ENCODE measurements at regions not wholly inside any gene's neighbourhood (a gene's known extent, or its start where the extent isn't known, plus 50 kb on each side); places are given as distances from the start of the nearest gene placed in this dataset.
A peak's percentile ranks its signal among the peaks of the same experiment; 100 is the strongest.
"Not testable (repeated sequence)": the region's sequence is repeated elsewhere in the genome, so short reads cannot be mapped to it uniquely, and the experiment has no call there.

DNA sequence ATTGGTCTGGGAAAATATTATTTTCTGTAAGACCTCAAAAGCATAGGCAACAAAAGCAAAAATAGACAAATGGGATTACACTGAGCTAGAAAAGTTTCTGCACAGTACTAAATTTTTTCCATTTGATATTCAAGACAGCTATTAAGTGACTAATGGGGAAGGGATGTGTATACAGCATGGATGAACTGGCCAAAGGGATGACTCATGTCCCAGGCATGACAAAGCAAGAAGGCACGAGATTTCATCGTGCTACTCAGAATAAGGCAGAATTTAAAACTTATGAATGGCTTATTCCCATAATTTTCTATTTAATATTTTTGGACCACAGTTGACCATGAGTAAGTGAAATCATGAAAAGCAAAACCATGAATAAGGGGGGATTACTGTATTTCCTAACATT lies 1250.1 kb upstream of the GYPC start:
- ATAC-seq (peak; percentile 80), DNase-seq (peak; percentile 81)
- no peaks in the 10 kb centered on the region for H3K9me3 ChIP-seq (ENCODE audit: low read length)
- intact Hi-C loops (cut with micrococcal nuclease): no loop called here
- BruUV-seq (replicated peaks): no TSS peak
- TF ChIP-seq EZH2phosphoT487 (IDR thresholded peaks at IDR 0.05; ENCODE audit: borderline replicate concordance, low read length) (no peak), EZH2 (IDR thresholded peaks at IDR 0.05; ENCODE audit: low read length, unreplicated experiment) (no peak)
- TF ChIP-seq, protein P1, sequence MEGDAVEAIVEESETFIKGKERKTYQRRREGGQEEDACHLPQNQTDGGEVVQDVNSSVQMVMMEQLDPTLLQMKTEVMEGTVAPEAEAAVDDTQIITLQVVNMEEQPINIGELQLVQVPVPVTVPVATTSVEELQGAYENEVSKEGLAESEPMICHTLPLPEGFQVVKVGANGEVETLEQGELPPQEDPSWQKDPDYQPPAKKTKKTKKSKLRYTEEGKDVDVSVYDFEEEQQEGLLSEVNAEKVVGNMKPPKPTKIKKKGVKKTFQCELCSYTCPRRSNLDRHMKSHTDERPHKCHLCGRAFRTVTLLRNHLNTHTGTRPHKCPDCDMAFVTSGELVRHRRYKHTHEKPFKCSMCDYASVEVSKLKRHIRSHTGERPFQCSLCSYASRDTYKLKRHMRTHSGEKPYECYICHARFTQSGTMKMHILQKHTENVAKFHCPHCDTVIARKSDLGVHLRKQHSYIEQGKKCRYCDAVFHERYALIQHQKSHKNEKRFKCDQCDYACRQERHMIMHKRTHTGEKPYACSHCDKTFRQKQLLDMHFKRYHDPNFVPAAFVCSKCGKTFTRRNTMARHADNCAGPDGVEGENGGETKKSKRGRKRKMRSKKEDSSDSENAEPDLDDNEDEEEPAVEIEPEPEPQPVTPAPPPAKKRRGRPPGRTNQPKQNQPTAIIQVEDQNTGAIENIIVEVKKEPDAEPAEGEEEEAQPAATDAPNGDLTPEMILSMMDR (conservative IDR thresholded peaks at IDR 0.05; ENCODE audit: low read depth, low read length): no peak
- CTCF ChIA-PET: no interaction called here
- peak overlapping the region; percentile 39 for H3K4me2 ChIP-seq (ENCODE audit: low read length)
- no peak overlapping the region for H3K9ac ChIP-seq (ENCODE audit: low read length)
- H2AFZ ChIP-seq (ENCODE audit: low read length): no peak overlapping the region
- POLR2A ChIA-PET (ENCODE audit: unreplicated experiment): no interaction called here
- H4K20me1 ChIP-seq (ENCODE audit: low read length): no peaks in the 10 kb centered on the region
- H3K4me1 ChIP-seq (ENCODE audit: insufficient read depth, low read length): peaks cover 4% of the 10 kb centered on the region
- no peaks in the 10 kb centered on the region for H3K27me3 ChIP-seq (ENCODE audit: low read length)
- no peak overlapping the region for H3K4me3 ChIP-seq (ENCODE audit: low read length)
- no peaks in the 10 kb centered on the region for H3F3A ChIP-seq (ENCODE audit: low read length, unreplicated experiment)
- H3K79me2 ChIP-seq (ENCODE audit: low read length): no peaks in the 10 kb centered on the region
- H3K27ac ChIP-seq (ENCODE audit: low read length): no peak overlapping the region
- H3K9me2 ChIP-seq (replicated peaks; ENCODE audit: low read length): no peaks in the 10 kb centered on the region
- H3K36me3 ChIP-seq (ENCODE audit: low read depth, low read length): no peaks in the 10 kb centered on the region

DNA sequence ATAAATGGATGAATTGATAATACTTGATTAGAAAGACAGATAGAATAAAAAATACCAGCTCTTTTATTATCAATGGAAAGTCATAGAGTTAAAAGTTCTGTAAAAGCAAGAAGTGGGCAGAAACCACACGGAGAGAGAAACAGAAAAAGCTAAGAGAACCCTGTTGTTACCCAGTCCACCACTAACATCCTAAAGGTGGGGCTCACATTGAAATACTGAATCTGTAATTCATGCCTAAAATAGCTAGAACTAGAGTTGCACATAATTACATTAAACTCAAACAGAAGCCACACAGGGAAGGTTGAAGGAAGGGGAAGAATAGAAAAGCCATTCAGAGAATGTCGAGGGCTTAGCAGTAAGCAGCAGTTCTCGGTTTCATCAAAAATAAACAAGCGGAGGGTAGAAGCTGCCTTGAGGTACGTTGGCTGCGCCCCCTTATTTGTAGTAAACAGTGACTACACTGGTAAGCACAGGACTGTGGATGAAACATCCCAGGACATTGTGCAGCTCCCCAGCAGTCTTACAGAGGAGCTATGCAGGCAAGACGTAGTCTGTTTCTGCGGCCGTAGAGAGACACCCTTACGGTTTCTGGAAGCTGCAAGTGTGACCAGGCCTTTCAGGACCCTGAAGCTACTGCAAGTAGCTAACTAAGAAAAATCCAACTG lies 1247.0 kb upstream of the GYPC start:
- Histone ChIP-seq H3F3A (ENCODE audit: low read length, unreplicated experiment) (no peaks in the 10 kb centered on the region), H4K20me1 (ENCODE audit: low read length) (no peaks in the 10 kb centered on the region), H2AFZ (ENCODE audit: low read length) (no peak overlapping the region), H3K4me1 (ENCODE audit: insufficient read depth, low read length) (peaks cover 4% of the 10 kb centered on the region), H3K27ac (ENCODE audit: low read length) (no peak overlapping the region), H3K4me3 (ENCODE audit: low read length) (no peak overlapping the region), H3K4me2 (ENCODE audit: low read length) (no peak overlapping the region), H3K9me3 (ENCODE audit: low read length) (0 out of 2 replicates have a peak, but pooled peaks cover 2% of the 10 kb centered on the region), H3K79me2 (ENCODE audit: low read length) (no peaks in the 10 kb centered on the region), H3K9me2 (replicated peaks; ENCODE audit: low read length) (no peaks in the 10 kb centered on the region), H3K36me3 (ENCODE audit: low read depth, low read length) (no peaks in the 10 kb centered on the region), H3K27me3 (ENCODE audit: low read length) (no peaks in the 10 kb centered on the region), H3K9ac (ENCODE audit: low read length) (no peak overlapping the region)
- ChIA-PET POLR2A (ENCODE audit: unreplicated experiment) (no interaction called here), CTCF (no interaction called here)
- TF ChIP-seq, protein P1 (conservative IDR thresholded peaks at IDR 0.05; ENCODE audit: low read depth, low read length): no peak
- TF ChIP-seq EZH2 (IDR thresholded peaks at IDR 0.05; ENCODE audit: low read length, unreplicated experiment) (no peak), EZH2phosphoT487 (IDR thresholded peaks at IDR 0.05; ENCODE audit: borderline replicate concordance, low read length) (no peak)
- DNase-seq: no peak
- no peak for ATAC-seq
- no TSS peak for BruUV-seq (replicated peaks)
- intact Hi-C loops (cut with micrococcal nuclease): no loop called here

DNA sequence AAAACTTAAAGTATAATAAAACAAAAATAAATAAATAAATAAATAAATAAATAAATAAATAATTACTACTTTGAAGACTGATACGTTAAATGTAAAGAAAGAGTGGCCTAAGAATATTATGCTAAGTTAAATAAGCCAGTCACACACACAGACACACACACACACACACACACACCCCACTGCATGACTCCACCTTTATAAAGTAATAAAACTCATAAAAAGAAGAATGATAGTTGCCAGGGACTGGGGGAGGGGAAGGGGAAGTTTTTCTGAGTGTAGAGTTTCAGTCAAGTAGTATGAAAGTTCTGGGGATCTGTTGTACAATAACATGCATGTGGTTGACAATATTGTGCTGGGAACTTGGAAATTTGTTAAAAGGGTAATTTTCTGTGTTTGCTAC lies 1237.5 kb upstream of the GYPC start:
- no peaks in the 10 kb centered on the region for H3K36me3 ChIP-seq (ENCODE audit: low read depth, low read length)
- H4K20me1 ChIP-seq (ENCODE audit: low read length): no peaks in the 10 kb centered on the region
- ChIA-PET CTCF (no interaction called here), POLR2A (ENCODE audit: unreplicated experiment) (no interaction called here)
- H3K27me3 ChIP-seq (ENCODE audit: low read length): no peaks in the 10 kb centered on the region
- H3K9me2 ChIP-seq (replicated peaks; ENCODE audit: low read length): no peaks in the 10 kb centered on the region
- ATAC-seq (no peak), DNase-seq (no peak)
- TF ChIP-seq EZH2phosphoT487 (IDR thresholded peaks at IDR 0.05; ENCODE audit: borderline replicate concordance, low read length) (no peak), EZH2 (IDR thresholded peaks at IDR 0.05; ENCODE audit: low read length, unreplicated experiment) (no peak)
- TF ChIP-seq, protein P1 (conservative IDR thresholded peaks at IDR 0.05; ENCODE audit: low read depth, low read length): no peak
- no TSS peak for BruUV-seq (replicated peaks)
- intact Hi-C loops (cut with micrococcal nuclease): no loop called here
- H3F3A ChIP-seq (ENCODE audit: low read length, unreplicated experiment): no peaks in the 10 kb centered on the region
- H3K27ac ChIP-seq (ENCODE audit: low read length): no peak overlapping the region
- 0 out of 2 replicates have a peak, but pooled peaks cover 3% of the 10 kb centered on the region for H3K9me3 ChIP-seq (ENCODE audit: low read length)
- H3K79me2 ChIP-seq (ENCODE audit: low read length): no peaks in the 10 kb centered on the region
- H2AFZ ChIP-seq (ENCODE audit: low read length): no peak overlapping the region
- no peak overlapping the region for H3K4me2 ChIP-seq (ENCODE audit: low read length)
- H3K9ac ChIP-seq (ENCODE audit: low read length): no peak overlapping the region
- no peaks in the 10 kb centered on the region for H3K4me1 ChIP-seq (ENCODE audit: insufficient read depth, low read length)
- no peak overlapping the region for H3K4me3 ChIP-seq (ENCODE audit: low read length)

DNA sequence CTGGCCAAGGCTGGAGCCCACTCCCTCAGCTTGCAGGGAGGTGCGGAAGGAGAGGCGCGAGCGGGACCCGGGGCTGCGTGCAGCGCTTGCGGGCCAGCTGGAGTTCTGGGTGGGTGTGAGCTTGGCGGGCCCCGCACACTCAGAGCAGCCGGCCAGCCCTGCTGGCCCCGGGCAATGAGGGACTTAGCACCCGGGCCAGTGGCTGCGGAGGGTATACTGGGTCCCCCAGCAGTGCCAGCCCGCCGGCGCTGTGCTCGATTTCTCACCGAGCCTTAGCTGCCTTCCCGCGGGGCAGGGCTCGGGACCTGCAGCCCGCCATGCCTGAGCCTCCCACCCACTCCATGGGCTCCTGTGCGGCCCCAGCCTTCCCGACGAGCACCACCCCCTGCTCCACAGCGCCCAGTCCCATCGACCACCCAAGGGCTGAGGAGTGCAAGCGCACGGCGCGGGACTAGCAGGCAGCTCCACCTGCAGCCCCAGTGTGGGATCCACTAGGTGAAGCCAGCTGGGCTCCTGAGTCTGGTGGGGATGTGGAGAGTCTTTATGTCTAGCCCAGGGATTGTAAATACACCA lies 1233.7 kb upstream of the GYPC start:
- H3K27ac ChIP-seq (ENCODE audit: low read length); H3K9me3 ChIP-seq (ENCODE audit: low read length); H4K20me1 ChIP-seq (ENCODE audit: low read length); H3K4me2 ChIP-seq (ENCODE audit: low read length); H3K9ac ChIP-seq (ENCODE audit: low read length); POLR2A ChIA-PET (ENCODE audit: unreplicated experiment); CTCF ChIA-PET; DNase-seq; H3K27me3 ChIP-seq (ENCODE audit: low read length); H3K36me3 ChIP-seq (ENCODE audit: low read depth, low read length); H3K4me3 ChIP-seq (ENCODE audit: low read length); H3K4me1 ChIP-seq (ENCODE audit: insufficient read depth, low read length); intact Hi-C loops (cut with micrococcal nuclease); H3F3A ChIP-seq (ENCODE audit: low read length, unreplicated experiment); H3K9me2 ChIP-seq (replicated peaks; ENCODE audit: low read length); BruUV-seq (replicated peaks); H2AFZ ChIP-seq (ENCODE audit: low read length); ATAC-seq; H3K79me2 ChIP-seq (ENCODE audit: low read length): not testable (repeated sequence)
